K562 (cell line): ENCODE measurements at regions not wholly inside any gene's neighbourhood (a gene's known extent, or its start where the extent isn't known, plus 50 kb on each side); places are given as distances from the start of the nearest gene placed in this dataset.

ENCODE experiments used
- ARHGAP35 ChIP-seq: fragments of 450-650 bp; IDR thresholded peaks from 2 replicates; pipeline ENCODE4 v1.6.1; 2018; ENCODE audit not compliant: partially characterized antibody
- ARID4B ChIP-seq: sonication (generic); formaldehyde crosslinking; IDR thresholded peaks from 2 replicates; pipeline ENCODE4 v1.8.0; 2022; ENCODE audit warnings: mild to moderate bottlenecking, missing genetic modification reagents
- ARNT ChIP-seq, 2 experiments: fragments of 450-650 bp; IDR thresholded peaks; 2 replicates each; pipeline ENCODE4 v1.6.1; 2016; ENCODE audit warnings: mild to moderate bottlenecking in 1 of 2
- BCL6 ChIP-seq: fragments of 250-450 bp; sonication (Bioruptor Pico); IDR thresholded peaks from 2 replicates; pipeline ENCODE4 v1.4.0; 2020
- CCAR2 ChIP-seq: fragments of 200-400 bp; formaldehyde crosslinking; IDR thresholded peaks from 2 replicates; pipeline ENCODE4 v1.6.1; 2017; ENCODE audit warnings: mild to moderate bottlenecking, low read depth, low read length
- DDX20 ChIP-seq: fragments of 450-650 bp; IDR thresholded peaks from 2 replicates; pipeline ENCODE4 v1.6.1; 2016; ENCODE audit warnings: missing genetic modification characterization, low read depth, mild to moderate bottlenecking, missing compliant biosample characterization, moderate library complexity
- E4F1 ChIP-seq: fragments of 250-450 bp; sonication (Bioruptor Pico); IDR thresholded peaks from 2 replicates; pipeline ENCODE4 v1.5.0; 2021; ENCODE audit warnings: mild to moderate bottlenecking, borderline replicate concordance
- ELF4 ChIP-seq: fragments of 450-650 bp; formaldehyde crosslinking; IDR thresholded peaks from 2 replicates; pipeline ENCODE4 v1.4.0; 2022; ENCODE audit warnings: missing genetic modification characterization
- HCFC1 ChIP-seq: IDR thresholded peaks from 2 replicates; pipeline ENCODE4 v1.6.1; 2012; ENCODE audit warnings: low read depth, low read length, improper control_type of control experiment
- HSF4 ChIP-seq: fragments of 250-450 bp; sonication (Bioruptor Pico); IDR thresholded peaks from 2 replicates; pipeline ENCODE4 v2.1.2; 2022; ENCODE audit warnings: mild to moderate bottlenecking, moderate library complexity, borderline replicate concordance
- KLF16 ChIP-seq: IDR thresholded peaks from 2 replicates; pipeline ENCODE4 v1.6.1; 2016; ENCODE audit warnings: antibody characterized with exemption
- LCOR ChIP-seq: sonication (generic); formaldehyde crosslinking; IDR thresholded peaks from 2 replicates; pipeline ENCODE4 v1.8.0; 2022; ENCODE audit warnings: mild to moderate bottlenecking, missing genetic modification reagents
- MECOM ChIP-seq: fragments of 250-450 bp; sonication (Bioruptor Pico); IDR thresholded peaks from 2 replicates; pipeline ENCODE4 v1.8.0; 2022; ENCODE audit warnings: inconsistent platforms
- MNT ChIP-seq, 2 experiments: fragments of 450-650 bp; conservative IDR thresholded peaks; 2 replicates each; pipeline ENCODE4 v1.6.1; 2017; ENCODE audit warnings: mild to moderate bottlenecking in 2 of 2, moderate library complexity in 2 of 2
- POLR2B ChIP-seq: fragments of 450-650 bp; IDR thresholded peaks from 2 replicates; pipeline ENCODE4 v1.6.1; 2018; ENCODE audit warnings: low read depth; ENCODE audit not compliant: partially characterized antibody
- POU5F1 ChIP-seq: fragments of 150-350 bp; IDR thresholded peaks from 2 replicates; pipeline ENCODE4 v1.6.1; 2014; ENCODE audit warnings: borderline replicate concordance, low read length, low read depth, mild to moderate bottlenecking; ENCODE audit not compliant: partially characterized antibody
- PRPF4 ChIP-seq: fragments of 200-400 bp; formaldehyde crosslinking; IDR thresholded peaks from one replicate; pipeline ENCODE4 v1.6.1; 2017; ENCODE audit warnings: low read length, low read depth, mild to moderate bottlenecking; ENCODE audit not compliant: insufficient read depth, poor library complexity, severe bottlenecking
- SOX6 ChIP-seq: fragments of 450-650 bp; IDR thresholded peaks from 2 replicates; pipeline ENCODE4 v1.6.1; 2014; ENCODE audit warnings: mild to moderate bottlenecking
- SREBF2 ChIP-seq: sonication (generic); formaldehyde crosslinking; IDR thresholded peaks from 2 replicates; pipeline ENCODE4 v1.4.0; 2020; ENCODE audit warnings: mild to moderate bottlenecking, missing genetic modification reagents
- TCF3 ChIP-seq: sonication (generic); formaldehyde crosslinking; IDR thresholded peaks from 2 replicates; pipeline ENCODE4 v1.4.0; 2020; ENCODE audit warnings: mild to moderate bottlenecking, missing genetic modification reagents
- TEAD1 ChIP-seq, 2 experiments: fragments of 450-650 bp in 1 of 2; sonication (generic) in 1 of 2; formaldehyde crosslinking; IDR thresholded peaks; 2 replicates each; pipeline versions ENCODE4 v1.4.0 to v1.8.0; 2020 to 2022; ENCODE audit warnings: mild to moderate bottlenecking in 2 of 2, missing genetic modification reagents in 1 of 2
- ZC3H8 ChIP-seq: fragments of 450-650 bp; IDR thresholded peaks from 2 replicates; pipeline ENCODE4 v1.6.1; 2017
- ZNF140 ChIP-seq: fragments of 250-450 bp; sonication (Bioruptor Pico); IDR thresholded peaks from 2 replicates; pipeline ENCODE4 v1.8.0; 2021; ENCODE audit warnings: moderate library complexity, mild to moderate bottlenecking, inconsistent platforms
- ZNF444 ChIP-seq: fragments of 250-450 bp; sonication (Bioruptor Pico); IDR thresholded peaks from 2 replicates; pipeline ENCODE4 v1.4.0; 2020; ENCODE audit warnings: mild to moderate bottlenecking, moderate library complexity

DNA sequence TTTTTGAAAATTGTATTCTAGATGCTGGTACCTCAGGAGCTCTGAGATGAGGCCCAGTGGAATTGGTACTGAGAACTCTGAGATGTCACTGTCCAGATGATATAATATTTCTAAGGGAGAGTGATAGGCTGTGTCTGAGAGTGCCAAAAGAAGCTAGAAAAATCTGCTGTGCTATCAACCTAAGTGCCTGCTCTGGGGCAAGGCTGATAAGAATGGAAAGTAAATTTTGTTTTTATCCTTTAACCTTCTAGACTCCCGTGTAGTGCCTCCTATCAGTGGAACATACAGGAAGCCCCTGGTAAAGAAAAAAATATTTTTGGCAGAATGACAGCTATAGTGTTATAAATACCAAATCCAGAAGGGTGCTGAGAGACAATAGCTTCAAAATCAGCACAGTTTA lies 348.2 kb downstream of the TFAP2B start (continued):
- TF ChIP-seq BCL6 (no peak), ZNF444 (CRISPR knock-in tag) (no peak), HCFC1 (no peak), SOX6 (peak; percentile 56; the same call in 1 of the 2 replicates), POU5F1 (no peak), MNT (conservative IDR thresholded peaks at IDR 0.05) (0 out of 4 replicates have a peak, but pooled peaks of 1 of the 2 experiments have one; percentile 22), TEAD1 (CRISPR knock-in tag; IDR thresholded peaks at IDR 0.05) (no peak), E4F1 (CRISPR knock-in tag) (no peak), CCAR2 (no peak), SREBF2 (CRISPR knock-in tag) (no peak), POLR2B (no peak), ARID4B (CRISPR knock-in tag) (no peak), ARNT (IDR thresholded peaks at IDR 0.05) (0 out of 4 replicates have a peak, but pooled peaks of 1 of the 2 experiments have one; percentile 56), DDX20 (no peak), MECOM (CRISPR knock-in tag) (peak; percentile 84; the same call in 1 of the 2 replicates), ZC3H8 (no peak), TCF3 (CRISPR knock-in tag) (peak; percentile 77), HSF4 (CRISPR knock-in tag) (no peak), PRPF4 (no peak), ELF4 (CRISPR knock-in tag) (no peak), ARHGAP35 (no peak), ZNF140 (CRISPR knock-in tag) (no peak), LCOR (CRISPR knock-in tag) (no peak), KLF16 (peak; percentile 17; the same call in 1 of the 2 replicates)
